ENCODE measurements at regions not wholly inside any gene's neighbourhood (a gene's known extent, or its start where the extent isn't known, plus 50 kb on each side); places are given as distances from the start of the nearest gene placed in this dataset.
"Not testable (repeated sequence)": the region's sequence is repeated elsewhere in the genome, so short reads cannot be mapped to it uniquely, and the experiment has no call there.

DNA sequence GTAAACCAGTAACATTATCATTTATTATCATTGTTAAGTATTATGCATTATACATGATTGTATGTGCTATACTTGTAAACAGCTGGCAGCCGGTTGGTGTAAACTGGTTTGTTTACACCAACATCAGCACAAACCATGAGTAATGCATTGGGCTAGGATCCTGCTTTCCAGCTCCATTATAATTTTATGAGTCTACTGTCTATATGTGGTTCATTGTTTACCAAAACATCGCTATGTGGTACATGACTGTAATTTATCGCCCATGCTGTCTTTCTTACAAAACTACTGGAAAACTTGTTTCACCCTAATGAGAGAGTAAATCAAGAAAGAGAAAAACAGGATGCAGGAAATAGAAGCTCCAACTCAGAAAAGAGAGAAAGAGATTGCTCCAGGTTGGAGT is 224.8 kb upstream of the CBLB start:
- TF ChIP-seq POLR2AphosphoS5 (IDR thresholded peaks at IDR 0.05; ENCODE audit: low read depth, low read length) (no peak), PAX5 (IDR thresholded peaks at IDR 0.05; ENCODE audit: insufficient read depth, low read length, severe bottlenecking) (no peak), SPI1 (IDR thresholded peaks at IDR 0.05; ENCODE audit: low read depth, low read length) (no peak), TAF1 (IDR thresholded peaks at IDR 0.05; ENCODE audit: low read depth, low read length) (no peak), POLR2A (IDR thresholded peaks at IDR 0.05; ENCODE audit: low read depth, low read length) (no peak), POU2F2 (IDR thresholded peaks at IDR 0.05; ENCODE audit: low read depth, low read length) (no peak)
- no peak for DNase-seq (ENCODE audit: insufficient read length, low spot score)
- FAIRE-seq: no peak

DNA sequence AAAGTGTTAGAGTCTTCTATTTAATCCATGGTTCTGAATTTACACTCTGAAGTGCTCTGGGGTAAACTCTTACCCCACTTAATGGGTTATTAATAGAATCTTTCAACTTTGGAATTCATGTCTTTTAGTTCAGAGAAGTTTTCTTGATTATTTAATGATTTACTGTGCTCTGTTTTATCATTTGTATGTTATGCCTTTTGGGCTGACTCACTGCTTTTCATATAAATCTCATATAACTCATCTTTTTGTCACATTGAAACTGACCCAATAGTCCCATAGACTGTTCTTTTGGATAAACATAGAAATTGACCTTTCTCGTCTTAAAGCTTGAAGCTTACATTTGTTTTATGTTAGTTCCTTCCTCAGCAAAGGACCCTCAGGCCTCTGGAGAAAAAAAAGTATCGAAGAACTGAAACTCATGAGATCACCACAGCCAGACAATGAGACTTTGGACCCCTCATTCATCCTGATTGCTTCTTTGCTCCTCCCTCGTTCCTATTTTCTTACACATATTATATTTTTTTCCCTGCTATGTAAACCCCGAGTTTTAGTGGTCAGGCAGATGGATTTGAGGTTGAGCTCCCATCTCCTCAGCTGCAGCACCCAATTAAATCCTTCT is 229.1 kb upstream of the CBLB start:
- DNase-seq (ENCODE audit: insufficient read length, low spot score) (no peak), FAIRE-seq (no peak)
- TF ChIP-seq POLR2A (IDR thresholded peaks at IDR 0.05; ENCODE audit: low read depth, low read length): no peak
- no peak for TF ChIP-seq SPI1 (IDR thresholded peaks at IDR 0.05; ENCODE audit: low read depth, low read length)
- no peak for TF ChIP-seq POU2F2 (IDR thresholded peaks at IDR 0.05; ENCODE audit: low read depth, low read length)
- no peak for TF ChIP-seq PAX5 (IDR thresholded peaks at IDR 0.05; ENCODE audit: insufficient read depth, low read length, severe bottlenecking)
- no peak for TF ChIP-seq TAF1 (IDR thresholded peaks at IDR 0.05; ENCODE audit: low read depth, low read length)
- TF ChIP-seq POLR2AphosphoS5 (IDR thresholded peaks at IDR 0.05; ENCODE audit: low read depth, low read length): no peak

DNA sequence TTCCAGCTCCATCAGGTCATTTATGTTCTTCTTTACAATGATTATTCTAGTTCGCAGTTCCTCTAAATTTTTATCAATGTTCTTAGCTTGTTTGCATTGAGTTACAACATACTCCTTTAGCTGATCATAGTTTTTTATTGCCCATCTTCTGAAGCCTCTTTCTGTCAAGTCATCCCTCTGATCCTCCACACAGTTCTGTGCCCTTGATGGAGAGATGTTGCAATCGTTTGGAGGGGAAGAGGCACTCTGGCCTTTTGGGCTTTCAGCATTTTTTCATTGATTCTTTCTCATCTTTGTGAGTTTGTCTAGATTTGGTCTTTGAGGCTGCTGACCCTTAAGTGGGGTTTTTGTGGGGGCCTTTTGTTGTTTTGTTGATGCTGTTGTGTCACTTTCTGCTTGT is 234.6 kb upstream of the CBLB start:
- DNase-seq (ENCODE audit: insufficient read length, low spot score) (no peak), FAIRE-seq (no peak)
- no peak for TF ChIP-seq POU2F2 (IDR thresholded peaks at IDR 0.05; ENCODE audit: low read depth, low read length)
- no peak for TF ChIP-seq POLR2A (IDR thresholded peaks at IDR 0.05; ENCODE audit: low read depth, low read length)
- no peak for TF ChIP-seq PAX5 (IDR thresholded peaks at IDR 0.05; ENCODE audit: insufficient read depth, low read length, severe bottlenecking)
- TF ChIP-seq POLR2AphosphoS5 (IDR thresholded peaks at IDR 0.05; ENCODE audit: low read depth, low read length): no peak
- no peak for TF ChIP-seq TAF1 (IDR thresholded peaks at IDR 0.05; ENCODE audit: low read depth, low read length)
- TF ChIP-seq SPI1 (IDR thresholded peaks at IDR 0.05; ENCODE audit: low read depth, low read length): no peak

DNA sequence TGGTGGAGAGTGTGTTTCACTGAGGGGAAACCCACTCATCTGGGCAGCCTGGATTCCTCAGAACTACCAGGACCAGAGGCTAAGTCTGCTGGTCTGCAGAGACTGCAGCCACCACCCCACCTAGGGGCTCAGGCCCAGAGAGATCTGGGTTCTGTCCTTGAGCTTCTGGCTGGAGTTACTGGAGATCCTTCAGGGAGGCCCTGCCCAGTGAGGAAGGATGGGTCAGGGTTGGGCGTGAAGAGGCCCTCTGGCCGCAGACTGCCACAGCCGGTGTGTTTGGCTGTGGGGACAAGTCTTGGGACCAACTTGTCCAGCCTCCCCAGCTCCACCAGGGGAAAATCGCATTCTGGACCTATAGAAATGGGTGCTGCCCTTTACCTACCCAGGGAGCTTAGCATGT is 235.3 kb upstream of the CBLB start:
- FAIRE-seq: no peak

DNA sequence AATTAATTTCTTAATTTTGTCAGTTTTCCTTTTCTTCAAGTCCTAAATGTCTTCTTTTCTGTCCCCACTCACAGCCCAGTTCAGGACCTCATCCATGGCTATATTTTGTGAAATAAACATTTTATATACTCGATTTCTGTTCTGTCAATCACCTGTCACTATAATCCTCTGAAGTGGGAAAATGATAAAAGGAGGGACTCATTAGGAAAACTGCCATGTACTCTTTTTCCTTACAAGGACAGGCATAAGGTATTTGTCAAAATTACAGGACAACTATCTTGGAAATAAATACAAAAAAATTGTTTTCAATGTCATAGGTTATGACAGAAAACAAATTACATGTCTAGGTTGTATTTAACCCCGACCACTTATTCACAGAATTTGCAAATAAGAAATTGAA is 240.1 kb upstream of the CBLB start:
- DNase-seq (ENCODE audit: insufficient read length, low spot score): no peak
- no peak for TF ChIP-seq POLR2AphosphoS5 (IDR thresholded peaks at IDR 0.05; ENCODE audit: low read depth, low read length)
- no peak for TF ChIP-seq SPI1 (IDR thresholded peaks at IDR 0.05; ENCODE audit: low read depth, low read length)
- no peak for TF ChIP-seq PAX5 (IDR thresholded peaks at IDR 0.05; ENCODE audit: insufficient read depth, low read length, severe bottlenecking)
- no peak for TF ChIP-seq POLR2A (IDR thresholded peaks at IDR 0.05; ENCODE audit: low read depth, low read length)
- no peak for TF ChIP-seq POU2F2 (IDR thresholded peaks at IDR 0.05; ENCODE audit: low read depth, low read length)
- no peak for TF ChIP-seq TAF1 (IDR thresholded peaks at IDR 0.05; ENCODE audit: low read depth, low read length)
- FAIRE-seq: no peak

More for the DNA sequence above, 235.3 kb upstream of the CBLB start:
- DNase-seq (ENCODE audit: insufficient read length, low spot score): no peak
- TF ChIP-seq POLR2A (IDR thresholded peaks at IDR 0.05; ENCODE audit: low read depth, low read length) (no peak), POLR2AphosphoS5 (IDR thresholded peaks at IDR 0.05; ENCODE audit: low read depth, low read length) (no peak), POU2F2 (IDR thresholded peaks at IDR 0.05; ENCODE audit: low read depth, low read length) (no peak), SPI1 (IDR thresholded peaks at IDR 0.05; ENCODE audit: low read depth, low read length) (no peak)

DNA sequence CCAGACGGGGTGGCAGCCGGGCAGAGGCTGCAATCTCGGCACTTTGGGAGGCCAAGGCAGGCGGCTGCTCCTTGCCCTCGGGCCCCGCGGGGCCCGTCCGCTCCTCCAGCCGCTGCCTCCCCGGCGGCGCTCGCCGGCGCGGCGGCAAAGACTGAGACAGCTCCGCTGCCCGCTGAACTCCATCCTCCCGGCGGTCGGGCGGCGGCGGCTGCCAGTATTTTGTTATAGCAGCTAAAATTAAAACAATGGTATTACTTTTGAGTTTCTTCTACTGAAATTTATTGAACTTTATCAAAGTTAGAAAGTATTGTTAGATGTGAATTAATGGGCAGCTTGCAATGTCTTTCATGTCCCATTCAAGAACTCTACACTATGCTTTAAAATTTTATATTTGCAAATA is 243.7 kb upstream of the CBLB start:
- FAIRE-seq: not testable (repeated sequence)

DNA sequence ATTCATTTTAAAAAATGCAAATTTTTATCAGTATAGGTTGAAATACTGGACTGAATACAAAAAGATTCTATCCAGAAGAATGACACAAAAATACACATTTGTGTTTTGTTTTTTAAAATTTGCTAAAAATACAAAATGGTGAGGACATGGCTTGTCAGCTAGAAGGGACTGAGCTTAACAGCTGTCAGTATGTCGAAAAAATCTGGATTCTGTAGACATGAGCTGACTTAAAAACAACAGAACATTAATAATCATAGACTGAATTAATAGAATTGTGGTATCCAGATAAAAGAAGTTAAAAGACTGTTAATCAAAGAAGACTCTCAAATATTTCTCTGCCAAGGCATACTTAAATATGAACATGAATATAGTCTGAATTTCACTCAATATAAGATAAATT is 244.9 kb upstream of the CBLB start:
- DNase-seq (ENCODE audit: insufficient read length, low spot score): no peak
- TF ChIP-seq TAF1 (IDR thresholded peaks at IDR 0.05; ENCODE audit: low read depth, low read length): no peak
- no peak for TF ChIP-seq POU2F2 (IDR thresholded peaks at IDR 0.05; ENCODE audit: low read depth, low read length)
- TF ChIP-seq POLR2A (IDR thresholded peaks at IDR 0.05; ENCODE audit: low read depth, low read length): no peak
- TF ChIP-seq POLR2AphosphoS5 (IDR thresholded peaks at IDR 0.05; ENCODE audit: low read depth, low read length): no peak
- no peak for TF ChIP-seq SPI1 (IDR thresholded peaks at IDR 0.05; ENCODE audit: low read depth, low read length)
- TF ChIP-seq PAX5 (IDR thresholded peaks at IDR 0.05; ENCODE audit: insufficient read depth, low read length, severe bottlenecking): no peak
- no peak for FAIRE-seq

More for the DNA sequence above, 243.7 kb upstream of the CBLB start:
- not testable (repeated sequence) for DNase-seq (ENCODE audit: insufficient read length, low spot score)

DNA sequence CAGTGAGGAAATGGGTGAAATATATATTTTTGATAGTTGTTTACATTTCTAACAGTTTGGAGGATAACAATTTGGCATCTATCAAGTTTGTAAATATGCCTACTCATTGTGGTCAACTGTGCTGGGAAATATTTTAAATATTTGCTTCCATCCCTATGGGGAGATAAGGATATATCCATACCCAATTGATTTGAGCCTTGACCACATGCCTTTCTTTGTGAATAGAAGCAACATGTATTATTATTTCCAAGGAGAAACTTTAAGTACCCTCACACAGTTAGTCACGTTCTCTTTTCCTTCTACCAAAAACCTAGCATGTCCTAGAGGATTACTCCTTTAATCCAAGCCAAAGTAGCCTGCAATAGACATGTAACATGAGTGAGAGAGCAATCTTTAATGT is 245.4 kb upstream of the CBLB start:
- DNase-seq (ENCODE audit: insufficient read length, low spot score) (no peak), FAIRE-seq (no peak)
- no peak for TF ChIP-seq POU2F2 (IDR thresholded peaks at IDR 0.05; ENCODE audit: low read depth, low read length)
- no peak for TF ChIP-seq POLR2A (IDR thresholded peaks at IDR 0.05; ENCODE audit: low read depth, low read length)
- no peak for TF ChIP-seq TAF1 (IDR thresholded peaks at IDR 0.05; ENCODE audit: low read depth, low read length)
- no peak for TF ChIP-seq PAX5 (IDR thresholded peaks at IDR 0.05; ENCODE audit: insufficient read depth, low read length, severe bottlenecking)
- TF ChIP-seq POLR2AphosphoS5 (IDR thresholded peaks at IDR 0.05; ENCODE audit: low read depth, low read length): no peak
- TF ChIP-seq SPI1 (IDR thresholded peaks at IDR 0.05; ENCODE audit: low read depth, low read length): no peak

DNA sequence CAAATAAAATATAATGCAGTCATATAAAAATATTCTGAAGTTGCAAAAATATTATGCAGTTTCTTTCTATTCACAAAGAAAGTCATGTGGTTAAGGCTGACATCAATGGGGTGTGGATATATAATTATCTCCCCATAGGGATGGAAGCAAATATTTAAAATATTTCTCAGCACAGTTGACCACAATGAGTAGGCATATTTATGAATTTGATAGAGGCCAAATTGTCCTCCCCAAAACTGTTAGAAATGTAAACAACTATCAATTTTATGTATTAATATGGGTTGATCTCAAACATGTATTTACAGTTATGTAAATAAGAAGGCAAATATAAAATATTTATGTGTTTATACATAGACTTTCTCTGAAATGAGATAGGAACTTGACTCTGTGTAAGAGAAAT is 246.0 kb upstream of the CBLB start:
- DNase-seq (ENCODE audit: insufficient read length, low spot score) (no peak), FAIRE-seq (no peak)
- TF ChIP-seq POLR2AphosphoS5 (IDR thresholded peaks at IDR 0.05; ENCODE audit: low read depth, low read length) (no peak), POLR2A (IDR thresholded peaks at IDR 0.05; ENCODE audit: low read depth, low read length) (no peak), TAF1 (IDR thresholded peaks at IDR 0.05; ENCODE audit: low read depth, low read length) (no peak), POU2F2 (IDR thresholded peaks at IDR 0.05; ENCODE audit: low read depth, low read length) (no peak), PAX5 (IDR thresholded peaks at IDR 0.05; ENCODE audit: insufficient read depth, low read length, severe bottlenecking) (no peak), SPI1 (IDR thresholded peaks at IDR 0.05; ENCODE audit: low read depth, low read length) (no peak)

DNA sequence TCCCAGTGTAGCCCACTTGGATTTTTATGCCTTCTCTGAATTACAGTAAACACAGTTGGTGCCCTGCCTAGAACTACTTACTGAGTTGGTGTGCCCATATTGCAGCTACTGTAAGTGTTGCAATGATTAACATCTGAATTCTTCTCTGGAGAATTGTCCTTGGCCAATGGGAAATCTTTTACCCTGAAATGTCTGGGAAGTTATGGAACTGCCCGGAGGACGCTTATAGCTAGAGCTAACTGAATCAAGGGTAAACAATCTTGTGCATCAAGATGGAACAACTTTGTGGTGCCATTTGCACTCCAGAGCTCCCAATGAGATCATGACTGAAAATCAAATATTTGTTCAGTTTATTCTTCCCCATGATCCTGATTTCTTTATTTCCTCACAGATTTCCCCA is 246.7 kb upstream of the CBLB start:
- DNase-seq (ENCODE audit: insufficient read length, low spot score) (no peak), FAIRE-seq (peak; percentile 31)
- no peak for TF ChIP-seq POLR2A (IDR thresholded peaks at IDR 0.05; ENCODE audit: low read depth, low read length)
- TF ChIP-seq SPI1 (IDR thresholded peaks at IDR 0.05; ENCODE audit: low read depth, low read length): no peak
- TF ChIP-seq TAF1 (IDR thresholded peaks at IDR 0.05; ENCODE audit: low read depth, low read length): no peak
- TF ChIP-seq PAX5 (IDR thresholded peaks at IDR 0.05; ENCODE audit: insufficient read depth, low read length, severe bottlenecking): no peak
- no peak for TF ChIP-seq POU2F2 (IDR thresholded peaks at IDR 0.05; ENCODE audit: low read depth, low read length)
- no peak for TF ChIP-seq POLR2AphosphoS5 (IDR thresholded peaks at IDR 0.05; ENCODE audit: low read depth, low read length)

All from GM12891 (cell line).